ENCODE measurements at regions not wholly inside any gene's neighbourhood (a gene's known extent, or its start where the extent isn't known, plus 50 kb on each side); places are given as distances from the start of the nearest gene placed in this dataset.

- TF ChIP-seq, protein P1, sequence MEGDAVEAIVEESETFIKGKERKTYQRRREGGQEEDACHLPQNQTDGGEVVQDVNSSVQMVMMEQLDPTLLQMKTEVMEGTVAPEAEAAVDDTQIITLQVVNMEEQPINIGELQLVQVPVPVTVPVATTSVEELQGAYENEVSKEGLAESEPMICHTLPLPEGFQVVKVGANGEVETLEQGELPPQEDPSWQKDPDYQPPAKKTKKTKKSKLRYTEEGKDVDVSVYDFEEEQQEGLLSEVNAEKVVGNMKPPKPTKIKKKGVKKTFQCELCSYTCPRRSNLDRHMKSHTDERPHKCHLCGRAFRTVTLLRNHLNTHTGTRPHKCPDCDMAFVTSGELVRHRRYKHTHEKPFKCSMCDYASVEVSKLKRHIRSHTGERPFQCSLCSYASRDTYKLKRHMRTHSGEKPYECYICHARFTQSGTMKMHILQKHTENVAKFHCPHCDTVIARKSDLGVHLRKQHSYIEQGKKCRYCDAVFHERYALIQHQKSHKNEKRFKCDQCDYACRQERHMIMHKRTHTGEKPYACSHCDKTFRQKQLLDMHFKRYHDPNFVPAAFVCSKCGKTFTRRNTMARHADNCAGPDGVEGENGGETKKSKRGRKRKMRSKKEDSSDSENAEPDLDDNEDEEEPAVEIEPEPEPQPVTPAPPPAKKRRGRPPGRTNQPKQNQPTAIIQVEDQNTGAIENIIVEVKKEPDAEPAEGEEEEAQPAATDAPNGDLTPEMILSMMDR (IDR thresholded peaks at IDR 0.05) = no peak
- TF ChIP-seq POLR2A (IDR thresholded peaks at IDR 0.05) = no peak
Measured at GRCh38 chr5:97844797-97845196, 661.8 kb upstream of the RIOK2 start.
